CD4-positive, alpha-beta T cell (primary cell): ENCODE measurements at regions not wholly inside any gene's neighbourhood (a gene's known extent, or its start where the extent isn't known, plus 50 kb on each side); places are given as distances from the start of the nearest gene placed in this dataset.

Experiments
- ATAC-seq: fragments of 200-7000 bp; cut with Tn5 transposase; one replicate; pipeline ENCODE4 v1.10.0; 2022; ENCODE audit warnings: mild to moderate bottlenecking; ENCODE audit not compliant: poor library complexity
- CTCF ChIA-PET: fragments of 350-600 bp; sonication (Branson Sonifier 250); formaldehyde crosslinking; loops from one replicate; lab custom pipeline; 2021; ENCODE audit warnings: antibody characterized with exemption, inconsistent platforms; lab: Charles Lee
- POLR2A ChIA-PET: fragments of 350-600 bp; sonication (Branson Sonifier 250); formaldehyde crosslinking; loops from one replicate; lab custom pipeline; 2021; ENCODE audit warnings: antibody characterized with exemption, inconsistent platforms; lab: Charles Lee
- DNase-seq, 14 experiments: peaks; one replicate each; pipeline ENCODE4 v3.0.0-alpha.2; 2013 to 2020; ENCODE audit warnings: mixed read lengths in 2 of 14
- H3K27ac ChIP-seq, 2 donors: one replicate each; pipeline versions ENCODE4 v1.5.1 to v1.7.0; 2013; ENCODE audit warnings: low read length in 2 of 2, low read depth in 1 of 2, mild to moderate bottlenecking in 1 of 2
- H3K27me3 ChIP-seq, 2 experiments: 1 replicate in 1 of 2; 2 replicates in 1 of 2; pipeline versions ENCODE4 v1.6.1 to v1.7.0; 2013; ENCODE audit warnings: low read length in 2 of 2, control low read depth in 1 of 2, mild to moderate bottlenecking in 1 of 2, moderate library complexity in 1 of 2; ENCODE audit not compliant: insufficient read depth in 2 of 2, control insufficient read depth in 1 of 2
- H3K36me3 ChIP-seq: one replicate; pipeline ENCODE4 v1.6.1; 2013; ENCODE audit warnings: low read length, control low read depth; ENCODE audit not compliant: insufficient read depth
- H3K4me1 ChIP-seq: one replicate; pipeline ENCODE4 v1.6.1; 2013; ENCODE audit warnings: low read length, control low read depth; ENCODE audit not compliant: insufficient read depth
- H3K4me3 ChIP-seq: one replicate; pipeline ENCODE4 v1.5.1; 2013; ENCODE audit warnings: mild to moderate bottlenecking, low read length, moderate library complexity
- H3K9me3 ChIP-seq, 2 experiments: 1 replicate in 1 of 2; 2 replicates in 1 of 2; pipeline versions ENCODE4 v1.6.1 to v1.7.0; 2013; ENCODE audit warnings: low read length in 2 of 2, mild to moderate bottlenecking in 2 of 2, control low read depth in 1 of 2, moderate library complexity in 1 of 2; ENCODE audit not compliant: control insufficient read depth in 1 of 2, insufficient read depth in 1 of 2
- H3K27ac Mint-ChIP-seq: one replicate; pipeline ENCODE4 v1.8.0; 2020; ENCODE audit warnings: mixed read lengths
- H3K27me3 Mint-ChIP-seq: one replicate; pipeline ENCODE4 v1.8.0; 2021; ENCODE audit warnings: mixed read lengths
- H3K36me3 Mint-ChIP-seq: one replicate; pipeline ENCODE4 v1.8.0; 2021; ENCODE audit warnings: low read depth, mixed read lengths
- H3K4me1 Mint-ChIP-seq: one replicate; pipeline ENCODE4 v1.8.0; 2021; ENCODE audit warnings: low read depth, mixed read lengths
- H3K4me3 Mint-ChIP-seq: one replicate; pipeline ENCODE4 v1.8.0; 2020; ENCODE audit warnings: mild to moderate bottlenecking, mixed read lengths
- H3K9me3 Mint-ChIP-seq: one replicate; pipeline ENCODE4 v1.8.0; 2020; ENCODE audit warnings: mixed read lengths
- intact Hi-C, 2 experiments: fragments of 100-400 bp; cut with DNase I in 1 of 2; cut with micrococcal nuclease in 1 of 2; formaldehyde crosslinking; loops; one replicate each; pipeline versions ENCODE4 v1.15.1 to v1.9.0; 2023 to 2025; cut with DNase I, micrococcal nuclease
- TF ChIP-seq, protein P1 (sequence below): fragments of 200-600 bp; IDR thresholded peaks from one replicate; pipeline ENCODE4 v1.8.0; 2022; ENCODE audit warnings: antibody characterized with exemption, mild to moderate bottlenecking

DNA sequence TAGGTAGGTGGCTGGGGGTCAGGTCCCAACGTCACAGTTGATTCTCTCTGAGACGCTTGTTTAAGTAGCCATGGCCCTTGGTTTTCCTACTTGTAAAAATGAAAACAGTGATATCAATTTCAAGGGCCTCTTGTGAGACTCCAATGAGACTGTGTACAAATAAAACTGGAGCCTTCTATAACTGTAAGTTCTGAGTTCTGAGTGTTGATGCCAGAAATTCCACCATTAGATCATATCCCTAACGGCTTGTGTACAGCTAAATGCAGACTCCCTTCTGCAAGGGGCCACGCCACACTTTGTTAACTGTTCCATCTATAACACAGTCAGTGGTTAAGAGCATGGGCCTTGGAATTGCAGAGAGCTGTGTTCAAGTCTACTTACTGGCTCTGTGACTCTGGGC is 267.3 kb downstream of the TLE3 start:
- CTCF ChIA-PET: no interaction called here
- no peak overlapping the region for H3K27ac Mint-ChIP-seq
- H3K9me3 ChIP-seq: no peaks in the 10 kb centered on the region
- H3K4me1 ChIP-seq: no peaks in the 10 kb centered on the region
- no peak for ATAC-seq
- H3K36me3 Mint-ChIP-seq: no peaks in the 10 kb centered on the region
- H3K36me3 ChIP-seq: no peaks in the 10 kb centered on the region
- TF ChIP-seq, protein P1, sequence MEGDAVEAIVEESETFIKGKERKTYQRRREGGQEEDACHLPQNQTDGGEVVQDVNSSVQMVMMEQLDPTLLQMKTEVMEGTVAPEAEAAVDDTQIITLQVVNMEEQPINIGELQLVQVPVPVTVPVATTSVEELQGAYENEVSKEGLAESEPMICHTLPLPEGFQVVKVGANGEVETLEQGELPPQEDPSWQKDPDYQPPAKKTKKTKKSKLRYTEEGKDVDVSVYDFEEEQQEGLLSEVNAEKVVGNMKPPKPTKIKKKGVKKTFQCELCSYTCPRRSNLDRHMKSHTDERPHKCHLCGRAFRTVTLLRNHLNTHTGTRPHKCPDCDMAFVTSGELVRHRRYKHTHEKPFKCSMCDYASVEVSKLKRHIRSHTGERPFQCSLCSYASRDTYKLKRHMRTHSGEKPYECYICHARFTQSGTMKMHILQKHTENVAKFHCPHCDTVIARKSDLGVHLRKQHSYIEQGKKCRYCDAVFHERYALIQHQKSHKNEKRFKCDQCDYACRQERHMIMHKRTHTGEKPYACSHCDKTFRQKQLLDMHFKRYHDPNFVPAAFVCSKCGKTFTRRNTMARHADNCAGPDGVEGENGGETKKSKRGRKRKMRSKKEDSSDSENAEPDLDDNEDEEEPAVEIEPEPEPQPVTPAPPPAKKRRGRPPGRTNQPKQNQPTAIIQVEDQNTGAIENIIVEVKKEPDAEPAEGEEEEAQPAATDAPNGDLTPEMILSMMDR: no peak
- H3K4me1 Mint-ChIP-seq: no peaks in the 10 kb centered on the region
- H3K4me3 ChIP-seq: no peak overlapping the region
- H3K4me3 Mint-ChIP-seq: no peak overlapping the region
- DNase-seq: no peak
- no peaks in the 10 kb centered on the region for H3K27me3 ChIP-seq
- no peaks in the 10 kb centered on the region for H3K9me3 Mint-ChIP-seq
- no peaks in the 10 kb centered on the region for H3K27me3 Mint-ChIP-seq
- intact Hi-C loops: no loop called here
- POLR2A ChIA-PET: no interaction called here
- no peak overlapping the region for H3K27ac ChIP-seq

DNA sequence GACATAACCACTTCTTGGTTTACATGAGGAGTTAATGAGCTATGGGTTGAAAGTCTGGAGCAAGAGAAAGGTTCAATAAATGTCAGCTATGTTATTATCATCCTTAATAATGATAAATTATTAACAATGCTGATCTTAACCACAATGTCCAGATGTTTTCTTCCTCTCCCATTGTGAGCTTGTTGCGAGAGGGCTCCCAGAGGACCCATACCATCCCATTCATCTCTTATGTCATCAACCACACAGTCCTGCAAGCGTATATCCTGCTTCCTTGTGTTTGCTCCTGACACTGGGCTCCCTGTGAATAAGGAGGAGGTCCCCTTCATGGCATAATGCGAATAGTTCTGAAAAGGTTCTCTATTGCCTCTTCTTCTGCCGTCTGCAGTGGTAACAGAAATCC is 266.8 kb downstream of the TLE3 start:
- TF ChIP-seq, protein P1: no peak
- Histone ChIP-seq H3K36me3 (no peaks in the 10 kb centered on the region), H3K27me3 (no peaks in the 10 kb centered on the region), H3K9me3 (no peaks in the 10 kb centered on the region), H3K4me1 (no peaks in the 10 kb centered on the region), H3K4me3 (no peak overlapping the region), H3K27ac (no peak overlapping the region)
- DNase-seq (no peak), ATAC-seq (no peak)
- Mint-ChIP-seq H3K27me3 (no peaks in the 10 kb centered on the region), H3K4me1 (no peaks in the 10 kb centered on the region), H3K9me3 (no peaks in the 10 kb centered on the region), H3K4me3 (no peak overlapping the region), H3K36me3 (no peaks in the 10 kb centered on the region), H3K27ac (no peak overlapping the region)
- intact Hi-C loops: no loop called here
- ChIA-PET CTCF (no interaction called here), POLR2A (no interaction called here)

DNA sequence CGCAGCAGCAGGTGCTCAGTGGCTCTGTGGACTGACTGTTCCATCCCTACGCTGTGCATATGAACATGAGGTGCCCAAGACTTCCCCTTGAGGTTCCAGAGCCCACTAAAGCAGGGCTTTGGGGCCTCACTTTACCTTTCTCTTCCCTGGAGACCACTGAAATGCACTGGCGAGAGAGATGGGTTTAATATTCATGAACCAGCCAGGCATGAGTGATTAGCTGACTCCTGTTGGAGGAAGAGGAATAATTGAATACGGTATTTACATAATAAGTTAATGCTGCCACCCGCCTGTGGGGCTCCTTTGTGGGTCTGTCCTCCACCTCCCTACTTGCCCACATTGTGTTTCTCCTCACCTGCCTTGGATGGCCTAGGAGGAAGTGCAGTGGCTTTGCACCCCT is 263.4 kb downstream of the TLE3 start:
- DNase-seq (no peak), ATAC-seq (no peak)
- Mint-ChIP-seq H3K4me3 (no peak overlapping the region), H3K9me3 (no peaks in the 10 kb centered on the region), H3K36me3 (no peaks in the 10 kb centered on the region), H3K27me3 (no peaks in the 10 kb centered on the region), H3K4me1 (no peaks in the 10 kb centered on the region), H3K27ac (no peak overlapping the region)
- intact Hi-C loops: no loop called here
- CTCF ChIA-PET: no interaction called here
- Histone ChIP-seq H3K27ac (no peak overlapping the region), H3K36me3 (no peaks in the 10 kb centered on the region), H3K4me1 (no peaks in the 10 kb centered on the region), H3K27me3 (no peaks in the 10 kb centered on the region), H3K4me3 (no peak overlapping the region), H3K9me3 (no peaks in the 10 kb centered on the region)
- POLR2A ChIA-PET: no interaction called here
- TF ChIP-seq, protein P1: no peak
